ENCODE measurements at regions not wholly inside any gene's neighbourhood (a gene's known extent, or its start where the extent isn't known, plus 50 kb on each side); places are given as distances from the start of the nearest gene placed in this dataset.
"Not testable (repeated sequence)": the region's sequence is repeated elsewhere in the genome, so short reads cannot be mapped to it uniquely, and the experiment has no call there.

- Mint-ChIP-seq H3K27me3 (peaks cover 12% of the 10 kb centered on the region), H3K4me1 (ENCODE audit: low read depth) (peaks cover 19% of the 10 kb centered on the region)
Observed at GRCh38 chr1:221880182-221880581, 138.3 kb upstream of the DUSP10 start.

GRCh38 chr1:221878134-221878533 lies 136.2 kb upstream of the DUSP10 start:
- H3K27me3 Mint-ChIP-seq, result peaks cover 12% of the 10 kb centered on the region
- no peak overlapping the region for H3K27ac Mint-ChIP-seq
- no peaks in the 10 kb centered on the region for H3K9me3 Mint-ChIP-seq
- no peak overlapping the region for H3K4me3 Mint-ChIP-seq
- H3K36me3 Mint-ChIP-seq (ENCODE audit: low read depth), result no peaks in the 10 kb centered on the region
- no peak for DNase-seq
- peaks cover 19% of the 10 kb centered on the region for H3K4me1 Mint-ChIP-seq (ENCODE audit: low read depth)

More at GRCh38 chr1:221880182-221880581, 138.3 kb upstream of the DUSP10 start:
- Mint-ChIP-seq H3K27ac (no peak overlapping the region), H3K4me3 (no peak overlapping the region), H3K36me3 (ENCODE audit: low read depth) (no peaks in the 10 kb centered on the region), H3K9me3 (no peaks in the 10 kb centered on the region)
- DNase-seq, result no peak

DNA sequence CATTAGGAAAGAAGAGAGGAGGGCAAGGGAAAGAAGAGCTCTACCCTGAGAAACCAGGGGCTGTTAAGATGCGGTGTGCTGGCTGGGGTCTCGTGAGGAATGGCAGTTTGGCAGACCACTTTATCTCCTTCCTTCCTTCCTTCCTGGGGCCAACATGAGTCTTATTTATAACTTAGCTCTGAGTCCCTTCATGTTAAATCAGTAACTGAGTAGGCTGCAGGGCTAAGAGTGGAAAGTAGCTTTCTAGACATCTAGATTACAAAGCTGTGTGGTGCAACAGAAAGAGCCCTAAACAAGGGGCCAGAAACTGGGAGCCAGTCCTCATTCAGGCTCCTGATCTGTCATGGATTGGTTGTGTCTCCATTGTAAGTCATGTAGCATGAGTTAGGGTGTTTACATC lies 135.4 kb upstream of the DUSP10 start:
- Mint-ChIP-seq H3K4me1 (ENCODE audit: low read depth) (peaks cover 19% of the 10 kb centered on the region), H3K27me3 (peaks cover 12% of the 10 kb centered on the region), H3K27ac (no peak overlapping the region), H3K9me3 (no peaks in the 10 kb centered on the region), H3K4me3 (no peak overlapping the region), H3K36me3 (ENCODE audit: low read depth) (no peaks in the 10 kb centered on the region)
- no peak for DNase-seq

DNA sequence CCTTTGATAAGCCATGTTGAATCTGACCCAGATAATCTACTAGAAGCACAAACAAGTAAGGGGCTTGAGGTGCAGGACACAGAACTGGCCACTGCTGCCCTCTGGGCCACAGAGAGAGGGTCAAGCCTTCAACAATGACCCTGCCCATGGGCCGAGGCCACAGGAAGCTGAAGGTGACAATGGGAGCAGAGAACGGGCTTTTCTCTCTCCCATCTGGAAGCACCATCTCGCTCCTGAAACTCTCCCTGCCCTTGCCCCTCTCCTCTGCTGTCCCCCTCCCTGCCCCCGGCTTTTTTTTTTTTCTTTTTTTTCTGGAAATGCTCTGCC lies 133.1 kb upstream of the DUSP10 start:
- Mint-ChIP-seq H3K4me1 (ENCODE audit: low read depth) (peaks cover 19% of the 10 kb centered on the region), H3K9me3 (no peaks in the 10 kb centered on the region), H3K27ac (no peak overlapping the region), H3K36me3 (ENCODE audit: low read depth) (no peaks in the 10 kb centered on the region), H3K27me3 (peaks cover 12% of the 10 kb centered on the region), H3K4me3 (no peak overlapping the region)
- no peak for DNase-seq

DNA sequence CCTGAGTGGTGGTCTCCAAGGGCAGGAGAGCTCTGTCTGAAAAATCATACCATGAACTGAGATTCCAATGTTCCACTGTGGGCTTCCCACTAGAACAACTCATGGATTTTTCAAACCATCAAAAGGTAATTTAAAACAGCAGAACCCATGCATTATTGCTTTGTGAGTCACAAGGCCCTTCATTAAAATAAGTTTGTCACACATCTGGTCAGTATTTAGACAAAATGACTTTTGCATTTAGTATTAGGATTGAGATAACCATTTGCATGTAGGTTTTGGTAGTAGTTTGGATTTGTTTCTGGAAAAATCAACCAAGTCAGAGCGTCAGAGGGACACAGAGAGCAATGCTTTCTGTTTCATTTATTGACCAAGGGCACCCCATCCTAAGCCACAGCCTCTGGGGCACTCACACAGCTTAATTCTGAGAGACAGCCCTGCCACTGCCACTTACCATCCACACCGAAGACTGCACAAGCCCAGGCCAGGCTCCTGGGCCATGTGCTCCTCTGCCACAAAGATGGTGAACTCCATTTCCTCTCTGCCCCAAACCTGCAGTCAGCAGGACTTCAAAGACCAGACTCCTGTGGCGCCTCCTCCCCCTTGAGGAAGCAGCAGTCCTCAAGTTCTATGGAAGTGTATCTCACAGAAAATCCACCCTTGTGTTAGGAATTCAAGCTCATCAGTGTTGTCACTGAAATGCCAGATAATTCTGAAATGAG lies 132.6 kb upstream of the DUSP10 start:
- Mint-ChIP-seq H3K4me1 (ENCODE audit: low read depth) (peaks cover 18% of the 10 kb centered on the region), H3K36me3 (ENCODE audit: low read depth) (no peaks in the 10 kb centered on the region), H3K27me3 (peaks cover 12% of the 10 kb centered on the region), H3K27ac (no peak overlapping the region), H3K9me3 (no peaks in the 10 kb centered on the region), H3K4me3 (no peak overlapping the region)
- DNase-seq, result no peak

GRCh38 chr1:221873673-221874072 lies 131.8 kb upstream of the DUSP10 start:
- H3K27ac Mint-ChIP-seq, result no peak overlapping the region
- H3K27me3 Mint-ChIP-seq, result peaks cover 6% of the 10 kb centered on the region
- H3K36me3 Mint-ChIP-seq (ENCODE audit: low read depth), result no peaks in the 10 kb centered on the region
- no peaks in the 10 kb centered on the region for H3K9me3 Mint-ChIP-seq
- no peak for DNase-seq
- peaks cover 12% of the 10 kb centered on the region for H3K4me1 Mint-ChIP-seq (ENCODE audit: low read depth)
- no peak overlapping the region for H3K4me3 Mint-ChIP-seq

- Mint-ChIP-seq H3K27ac (no peak overlapping the region), H3K27me3 (no peaks in the 10 kb centered on the region), H3K36me3 (ENCODE audit: low read depth) (no peaks in the 10 kb centered on the region), H3K4me3 (no peak overlapping the region), H3K4me1 (ENCODE audit: low read depth) (no peaks in the 10 kb centered on the region), H3K9me3 (no peaks in the 10 kb centered on the region)
- DNase-seq, result no peak
Observed at GRCh38 chr1:221871056-221871455, 129.2 kb upstream of the DUSP10 start.

DNA sequence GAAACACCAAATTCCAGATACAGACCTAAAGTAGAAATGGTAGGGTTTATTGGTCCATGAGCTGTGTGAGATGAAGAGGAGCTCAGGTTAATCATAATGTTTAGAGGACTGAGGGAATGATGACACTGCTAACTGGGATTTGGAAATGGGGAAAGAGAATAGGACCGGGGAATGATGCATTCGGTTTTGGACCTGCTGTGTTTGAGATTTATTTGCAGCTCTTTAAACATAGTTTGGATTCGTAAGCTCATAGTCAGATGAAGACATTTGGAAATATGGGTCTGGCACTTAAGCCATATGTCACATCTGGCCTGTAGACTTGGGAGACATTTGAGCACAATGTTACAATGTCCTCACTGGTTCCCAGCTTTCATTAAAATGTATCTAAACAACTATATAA lies 127.9 kb upstream of the DUSP10 start:
- H3K4me1 Mint-ChIP-seq (ENCODE audit: low read depth), result no peaks in the 10 kb centered on the region

GRCh38 chr1:221868593-221869303 lies 126.9 kb upstream of the DUSP10 start:
- Mint-ChIP-seq H3K27ac (no peak overlapping the region), H3K36me3 (ENCODE audit: low read depth) (no peaks in the 10 kb centered on the region), H3K9me3 (no peaks in the 10 kb centered on the region), H3K27me3 (no peaks in the 10 kb centered on the region), H3K4me1 (ENCODE audit: low read depth) (no peaks in the 10 kb centered on the region), H3K4me3 (no peak overlapping the region)
- DNase-seq, result no peak

More for the DNA sequence above, 127.9 kb upstream of the DUSP10 start:
- Mint-ChIP-seq H3K36me3 (ENCODE audit: low read depth) (no peaks in the 10 kb centered on the region), H3K27me3 (no peaks in the 10 kb centered on the region), H3K27ac (no peak overlapping the region), H3K9me3 (no peaks in the 10 kb centered on the region), H3K4me3 (no peak overlapping the region)
- no peak for DNase-seq

DNA sequence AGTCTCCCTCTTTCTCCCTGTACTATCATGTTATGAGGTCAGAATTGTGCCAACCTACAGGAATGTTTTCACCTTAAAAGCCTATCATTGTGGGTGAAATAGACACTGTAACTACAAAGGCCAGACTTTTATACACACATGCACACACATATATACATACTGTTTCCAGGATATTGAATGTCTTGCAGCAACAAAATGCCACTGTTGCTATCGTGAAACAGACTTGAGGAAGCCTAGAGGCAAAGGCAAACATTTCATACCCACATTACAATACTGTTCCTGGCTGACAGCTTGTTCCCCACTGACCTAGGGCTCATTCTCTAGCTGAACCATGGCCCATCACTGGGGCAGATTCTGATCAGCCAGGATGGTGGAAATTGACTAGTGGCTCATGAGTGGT lies 125.1 kb upstream of the DUSP10 start:
- Mint-ChIP-seq H3K4me1 (ENCODE audit: low read depth) (no peaks in the 10 kb centered on the region), H3K9me3 (no peaks in the 10 kb centered on the region), H3K4me3 (no peak overlapping the region), H3K27ac (no peak overlapping the region), H3K36me3 (ENCODE audit: low read depth) (no peaks in the 10 kb centered on the region), H3K27me3 (no peaks in the 10 kb centered on the region)
- no peak for DNase-seq

DNA sequence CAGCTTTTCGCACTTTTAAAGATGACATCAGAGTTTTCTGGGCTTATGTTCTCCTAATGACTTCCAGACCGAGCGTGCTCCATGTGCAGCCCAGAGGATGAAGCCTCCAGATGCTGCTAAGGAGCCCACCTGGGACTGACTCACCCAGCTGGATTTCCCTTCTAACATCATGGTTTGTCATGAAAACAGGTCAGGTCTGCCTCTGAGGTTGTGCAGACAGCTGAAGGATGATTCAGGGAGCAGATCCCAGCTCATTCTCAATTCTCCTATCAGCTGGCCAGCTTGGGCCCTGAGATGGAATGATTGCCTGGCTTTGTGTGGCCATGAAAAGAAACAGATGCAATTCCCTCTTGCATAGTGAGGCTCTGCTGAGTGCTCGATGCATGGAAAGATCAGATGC lies 123.9 kb upstream of the DUSP10 start:
- Mint-ChIP-seq H3K4me1 (ENCODE audit: low read depth) (no peaks in the 10 kb centered on the region), H3K27me3 (no peaks in the 10 kb centered on the region), H3K9me3 (no peaks in the 10 kb centered on the region), H3K27ac (no peak overlapping the region), H3K36me3 (ENCODE audit: low read depth) (no peaks in the 10 kb centered on the region), H3K4me3 (no peak overlapping the region)
- no peak for DNase-seq

GRCh38 chr1:221863635-221864034 lies 121.7 kb upstream of the DUSP10 start:
- no peak for DNase-seq
- Mint-ChIP-seq H3K4me1 (ENCODE audit: low read depth) (no peaks in the 10 kb centered on the region), H3K4me3 (no peak overlapping the region), H3K27me3 (no peaks in the 10 kb centered on the region), H3K27ac (no peak overlapping the region), H3K36me3 (ENCODE audit: low read depth) (no peaks in the 10 kb centered on the region), H3K9me3 (no peaks in the 10 kb centered on the region)

DNA sequence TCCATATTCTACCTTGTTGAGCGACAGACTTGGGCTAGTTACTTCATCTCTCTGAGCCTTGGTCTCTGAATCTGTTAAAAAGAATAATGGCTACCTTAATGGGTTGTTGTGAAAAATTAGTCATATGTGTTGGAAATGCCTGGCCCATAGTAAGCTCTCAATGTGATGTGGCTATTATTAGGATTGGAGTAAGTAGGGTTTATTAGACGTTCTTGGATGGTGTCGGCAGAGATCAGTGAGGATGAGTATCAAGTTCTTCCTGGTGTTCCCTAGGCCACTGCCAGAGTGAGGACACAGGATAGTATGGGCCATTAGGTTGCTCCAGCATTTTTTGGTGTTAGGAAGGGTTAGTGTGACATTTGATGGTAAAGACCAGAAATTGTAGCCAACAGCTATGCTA lies 121.1 kb upstream of the DUSP10 start:
- H3K9me3 Mint-ChIP-seq, result no peaks in the 10 kb centered on the region
- H3K27ac Mint-ChIP-seq, result no peak overlapping the region
- no peaks in the 10 kb centered on the region for H3K36me3 Mint-ChIP-seq (ENCODE audit: low read depth)
- H3K4me3 Mint-ChIP-seq, result no peak overlapping the region
- no peaks in the 10 kb centered on the region for H3K4me1 Mint-ChIP-seq (ENCODE audit: low read depth)
- no peaks in the 10 kb centered on the region for H3K27me3 Mint-ChIP-seq
- no peak for DNase-seq

GRCh38 chr1:221858818-221859611 lies 117.1 kb upstream of the DUSP10 start:
- H3K36me3 Mint-ChIP-seq (ENCODE audit: low read depth), result no peaks in the 10 kb centered on the region
- H3K4me1 Mint-ChIP-seq (ENCODE audit: low read depth), result peaks cover 15% of the 10 kb centered on the region
- H3K27me3 Mint-ChIP-seq, result no peaks in the 10 kb centered on the region
- DNase-seq, result no peak
- no peak overlapping the region for H3K27ac Mint-ChIP-seq
- no peaks in the 10 kb centered on the region for H3K9me3 Mint-ChIP-seq
- no peak overlapping the region for H3K4me3 Mint-ChIP-seq

DNA sequence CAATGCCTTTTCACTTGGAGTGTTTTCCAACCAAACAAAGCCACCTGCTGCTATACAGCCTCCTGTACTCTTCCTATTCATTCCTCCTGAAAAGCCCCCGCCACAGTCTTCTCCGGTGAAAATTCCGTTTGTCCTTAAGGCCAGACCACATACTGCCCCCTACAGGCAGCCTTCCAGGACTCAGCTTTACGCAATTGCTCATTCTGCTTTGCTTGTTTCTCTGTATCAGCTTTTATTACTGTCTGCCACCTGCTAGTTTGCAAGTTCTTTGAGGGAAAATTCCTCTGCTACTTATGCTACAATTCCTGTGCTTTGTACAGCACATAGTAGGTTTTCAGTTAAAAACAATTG lies 115.2 kb upstream of the DUSP10 start:
- not testable (repeated sequence) for DNase-seq; H3K27me3 Mint-ChIP-seq; H3K4me3 Mint-ChIP-seq; H3K9me3 Mint-ChIP-seq; H3K27ac Mint-ChIP-seq; H3K36me3 Mint-ChIP-seq (ENCODE audit: low read depth)
- H3K4me1 Mint-ChIP-seq (ENCODE audit: low read depth), result peaks cover 15% of the 10 kb centered on the region
